ENCODE measurements at regions not wholly inside any gene's neighbourhood (a gene's known extent, or its start where the extent isn't known, plus 50 kb on each side); places are given as distances from the start of the nearest gene placed in this dataset.
"Not testable (repeated sequence)": the region's sequence is repeated elsewhere in the genome, so short reads cannot be mapped to it uniquely, and the experiment has no call there.

GRCh38 chrX:130467936-130468335 is 66.1 kb downstream of the RBMX2 start:
- peak; percentile 63 to 84 for DNase-seq

- DNase-seq = peak; percentile 44 to 81
Observed at GRCh38 chrX:130468395-130468923, 66.7 kb downstream of the RBMX2 start.

GRCh38 chrX:130482871-130483270 is 81.1 kb downstream of the RBMX2 start:
- peak; percentile 93 to 97 for DNase-seq

- no peak for DNase-seq
Observed at GRCh38 chrX:130485870-130486269, 84.1 kb downstream of the RBMX2 start.

- DNase-seq = not testable (repeated sequence)
Observed at GRCh38 chrX:130495502-130495901, 93.7 kb downstream of the RBMX2 start.

GRCh38 chrX:130497531-130497930 is 95.7 kb downstream of the RBMX2 start:
- DNase-seq = no peak

GRCh38 chrX:130498653-130499274 is 97.0 kb downstream of the RBMX2 start:
- no peak for DNase-seq

- no peak for DNase-seq
Observed at GRCh38 chrX:130502016-130502570, 100.3 kb downstream of the RBMX2 start.

GRCh38 chrX:130504019-130504418 is 102.2 kb downstream of the RBMX2 start:
- DNase-seq = no peak

- no peak for DNase-seq
Observed at GRCh38 chrX:130507015-130507414, 105.2 kb downstream of the RBMX2 start.

- DNase-seq = not testable (repeated sequence)
Observed at GRCh38 chrX:130512534-130512933, 110.7 kb downstream of the RBMX2 start.

- DNase-seq = no peak
Observed at GRCh38 chrX:130516123-130516522, 114.3 kb downstream of the RBMX2 start.

GRCh38 chrX:130523460-130524394 is 121.9 kb downstream of the RBMX2 start:
- DNase-seq = peak; percentile 61 to 74

- no peak for DNase-seq
Observed at GRCh38 chrX:130524476-130525194, 122.8 kb downstream of the RBMX2 start.

GRCh38 chrX:130529531-130529930 is 127.7 kb downstream of the RBMX2 start:
- DNase-seq = no peak

- no peak for DNase-seq
Observed at GRCh38 chrX:130531066-130531465, 129.3 kb downstream of the RBMX2 start.

GRCh38 chrX:130539721-130540321 is 138.0 kb downstream of the RBMX2 start:
- peak; percentile 17 to 56 for DNase-seq

GRCh38 chrX:130543603-130544325 is 142.0 kb downstream of the RBMX2 start:
- DNase-seq = peak in 1 of 2 experiments; percentile 41

GRCh38 chrX:130545796-130546195 is 144.0 kb downstream of the RBMX2 start:
- DNase-seq = no peak

- DNase-seq = not testable (repeated sequence)
Observed at GRCh38 chrX:130549382-130549781, 147.6 kb downstream of the RBMX2 start.

- DNase-seq = no peak
Observed at GRCh38 chrX:130550351-130550750, 148.6 kb downstream of the RBMX2 start.
